Neutrophil (primary cell): ENCODE measurements at regions not wholly inside any gene's neighbourhood (a gene's known extent, or its start where the extent isn't known, plus 50 kb on each side); places are given as distances from the start of the nearest gene placed in this dataset.

Source experiments
- H3K27ac ChIP-seq: fragments of 200-600 bp; sonication (generic); 2 replicates; pipeline ENCODE4 v1.5.1; 2016; ENCODE audit warnings: mild to moderate bottlenecking, moderate library complexity
- H3K27me3 ChIP-seq: fragments of 200-600 bp; sonication (generic); 2 replicates; pipeline ENCODE4 v1.6.0; 2016; ENCODE audit warnings: mild to moderate bottlenecking
- H3K36me3 ChIP-seq: fragments of 200-600 bp; sonication (generic); 2 replicates; pipeline ENCODE4 v1.5.1; 2017
- H3K4me1 ChIP-seq, 2 experiments: fragments of 200-600 bp in 1 of 2; sonication (generic) in 1 of 2; 1 replicate in 1 of 2; 2 replicates in 1 of 2; pipeline versions ENCODE4 v1.5.1 to v1.6.1; 2013 to 2016; ENCODE audit warnings: low read depth in 1 of 2, low read length in 1 of 2, mild to moderate bottlenecking in 1 of 2, moderate library complexity in 1 of 2; ENCODE audit not compliant: control insufficient read depth in 1 of 2, insufficient read depth in 1 of 2
- H3K4me3 ChIP-seq, 2 experiments: fragments of 200-600 bp in 1 of 2; sonication (generic) in 1 of 2; 1 replicate in 1 of 2; 2 replicates in 1 of 2; pipeline ENCODE4 v1.5.1; 2013 to 2016; ENCODE audit warnings: low read depth in 1 of 2, low read length in 1 of 2, mild to moderate bottlenecking in 1 of 2, moderate library complexity in 1 of 2
- H3K9me3 ChIP-seq: fragments of 200-600 bp; sonication (generic); 2 replicates; pipeline ENCODE4 v1.5.1; 2016
- CTCF ChIP-seq: fragments of 200-600 bp; sonication (generic); IDR thresholded peaks from 2 replicates; pipeline ENCODE4 v1.5.1; 2016; ENCODE audit warnings: antibody characterized with exemption

DNA sequence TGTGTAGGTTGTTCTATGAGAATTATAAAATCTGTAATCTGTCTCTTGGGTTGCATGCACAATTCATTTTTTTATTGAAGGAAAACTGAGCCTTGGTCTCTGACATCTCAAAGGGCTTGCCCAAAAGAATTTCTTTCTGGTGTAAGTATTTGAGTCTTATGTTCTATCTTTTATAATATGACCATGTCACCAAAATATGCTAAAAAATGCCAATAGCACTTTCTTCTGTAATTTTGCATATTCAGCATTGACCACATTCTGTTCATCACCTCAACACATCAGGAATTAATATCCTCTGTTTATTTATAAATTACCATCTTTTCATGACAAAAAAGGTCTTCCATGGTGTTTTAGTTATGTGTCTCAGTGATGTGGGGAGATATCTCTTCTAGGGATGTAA, 268.7 kb upstream of the TCF4 start:
- Histone ChIP-seq H3K27ac (no peak overlapping the region), H3K4me1 (no peaks in the 10 kb centered on the region), H3K36me3 (no peaks in the 10 kb centered on the region), H3K9me3 (no peaks in the 10 kb centered on the region), H3K4me3 (no peak overlapping the region), H3K27me3 (peaks cover 4% of the 10 kb centered on the region)
- TF ChIP-seq CTCF, result no peak

- no peaks in the 10 kb centered on the region for H3K36me3 ChIP-seq
- H3K27ac ChIP-seq, result no peak overlapping the region
- no peaks in the 10 kb centered on the region for H3K9me3 ChIP-seq
- no peaks in the 10 kb centered on the region for H3K4me1 ChIP-seq
- TF ChIP-seq CTCF, result no peak
- H3K27me3 ChIP-seq, result peaks cover 4% of the 10 kb centered on the region
- no peak overlapping the region for H3K4me3 ChIP-seq
Measured at GRCh38 chr18:55856229-55856628, 268.2 kb upstream of the TCF4 start.

GRCh38 chr18:55853268-55853667, 265.3 kb upstream of the TCF4 start:
- H3K27ac ChIP-seq, result no peak overlapping the region
- no peaks in the 10 kb centered on the region for H3K9me3 ChIP-seq
- no peaks in the 10 kb centered on the region for H3K36me3 ChIP-seq
- no peaks in the 10 kb centered on the region for H3K4me1 ChIP-seq
- H3K4me3 ChIP-seq, result no peak overlapping the region
- peaks cover 4% of the 10 kb centered on the region for H3K27me3 ChIP-seq
- no peak for TF ChIP-seq CTCF

- H3K27ac ChIP-seq, result no peak overlapping the region
- no peak overlapping the region for H3K4me3 ChIP-seq
- H3K4me1 ChIP-seq, result no peaks in the 10 kb centered on the region
- no peak for TF ChIP-seq CTCF
- no peaks in the 10 kb centered on the region for H3K9me3 ChIP-seq
- H3K36me3 ChIP-seq, result no peaks in the 10 kb centered on the region
- H3K27me3 ChIP-seq, result no peaks in the 10 kb centered on the region
Measured at GRCh38 chr18:55850904-55851303, 262.9 kb upstream of the TCF4 start.

DNA sequence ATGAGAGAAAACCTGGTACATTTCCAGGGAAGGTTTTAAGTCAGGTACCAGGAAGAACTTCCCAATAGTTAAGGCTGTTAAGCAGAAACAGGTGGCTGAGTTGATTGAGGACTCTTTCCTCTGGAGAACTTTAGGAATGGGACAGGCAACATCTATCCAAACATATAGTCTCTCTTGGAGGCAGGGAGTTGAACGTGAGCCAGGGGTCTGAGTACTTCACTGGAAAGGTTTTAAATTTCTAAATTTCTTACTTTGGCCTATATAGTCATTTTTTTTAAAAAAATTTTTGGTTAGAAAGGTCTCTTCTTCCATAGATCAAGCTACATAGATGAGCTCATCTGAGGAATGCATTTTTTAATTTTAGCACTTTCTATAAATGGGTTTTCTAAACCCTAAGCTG, 261.4 kb upstream of the TCF4 start:
- Histone ChIP-seq H3K4me3 (no peak overlapping the region), H3K36me3 (no peaks in the 10 kb centered on the region), H3K4me1 (no peaks in the 10 kb centered on the region), H3K27me3 (no peaks in the 10 kb centered on the region), H3K27ac (no peak overlapping the region), H3K9me3 (no peaks in the 10 kb centered on the region)
- TF ChIP-seq CTCF, result no peak

DNA sequence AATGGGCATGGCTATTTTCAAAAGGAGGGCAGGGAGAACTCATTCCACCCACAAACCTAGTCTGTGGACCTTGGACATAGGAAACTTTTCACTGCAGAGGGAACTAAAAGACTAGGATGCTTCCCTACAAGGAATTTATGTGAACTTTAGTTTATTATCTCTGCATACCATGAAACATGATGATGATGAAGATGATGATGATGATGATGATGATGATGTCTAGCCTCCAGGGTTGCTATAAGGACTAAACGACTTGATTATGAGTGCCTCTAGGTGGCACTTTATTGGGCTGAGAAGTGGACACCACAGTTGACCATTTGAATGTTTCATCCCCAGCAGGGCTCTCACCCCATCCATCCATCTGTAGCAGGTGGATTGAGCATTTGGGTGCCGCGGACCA, 260.0 kb upstream of the TCF4 start:
- no peak for TF ChIP-seq CTCF
- no peaks in the 10 kb centered on the region for H3K36me3 ChIP-seq
- H3K9me3 ChIP-seq, result no peaks in the 10 kb centered on the region
- no peaks in the 10 kb centered on the region for H3K4me1 ChIP-seq
- no peaks in the 10 kb centered on the region for H3K27me3 ChIP-seq
- H3K4me3 ChIP-seq, result no peak overlapping the region
- no peak overlapping the region for H3K27ac ChIP-seq
